ENCODE measurements at regions not wholly inside any gene's neighbourhood (a gene's known extent, or its start where the extent isn't known, plus 50 kb on each side); places are given as distances from the start of the nearest gene placed in this dataset.
"Not testable (repeated sequence)": the region's sequence is repeated elsewhere in the genome, so short reads cannot be mapped to it uniquely, and the experiment has no call there.

DNA sequence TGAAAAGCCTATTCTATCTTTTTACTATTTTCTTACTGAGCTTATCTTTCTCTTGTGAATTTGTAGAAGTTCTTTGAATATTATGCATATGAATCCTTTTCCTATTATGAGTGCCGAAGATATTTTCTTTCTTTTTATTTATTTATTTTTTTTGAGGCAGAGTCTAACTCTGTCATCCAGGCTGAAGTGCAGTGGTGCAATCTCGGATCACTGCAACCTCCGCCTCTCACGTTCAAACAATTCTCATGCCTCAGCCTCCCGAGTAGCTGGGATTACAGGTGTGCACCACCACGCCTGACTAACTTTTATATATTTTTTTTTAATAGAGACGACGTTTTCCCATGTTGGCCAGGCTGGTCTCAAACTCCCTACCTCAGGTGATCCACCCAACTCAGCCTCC, 109.8 kb downstream of the RHOU start:
- DNase-seq (ENCODE audit: low read depth): no peak
- TF ChIP-seq, protein P1, sequence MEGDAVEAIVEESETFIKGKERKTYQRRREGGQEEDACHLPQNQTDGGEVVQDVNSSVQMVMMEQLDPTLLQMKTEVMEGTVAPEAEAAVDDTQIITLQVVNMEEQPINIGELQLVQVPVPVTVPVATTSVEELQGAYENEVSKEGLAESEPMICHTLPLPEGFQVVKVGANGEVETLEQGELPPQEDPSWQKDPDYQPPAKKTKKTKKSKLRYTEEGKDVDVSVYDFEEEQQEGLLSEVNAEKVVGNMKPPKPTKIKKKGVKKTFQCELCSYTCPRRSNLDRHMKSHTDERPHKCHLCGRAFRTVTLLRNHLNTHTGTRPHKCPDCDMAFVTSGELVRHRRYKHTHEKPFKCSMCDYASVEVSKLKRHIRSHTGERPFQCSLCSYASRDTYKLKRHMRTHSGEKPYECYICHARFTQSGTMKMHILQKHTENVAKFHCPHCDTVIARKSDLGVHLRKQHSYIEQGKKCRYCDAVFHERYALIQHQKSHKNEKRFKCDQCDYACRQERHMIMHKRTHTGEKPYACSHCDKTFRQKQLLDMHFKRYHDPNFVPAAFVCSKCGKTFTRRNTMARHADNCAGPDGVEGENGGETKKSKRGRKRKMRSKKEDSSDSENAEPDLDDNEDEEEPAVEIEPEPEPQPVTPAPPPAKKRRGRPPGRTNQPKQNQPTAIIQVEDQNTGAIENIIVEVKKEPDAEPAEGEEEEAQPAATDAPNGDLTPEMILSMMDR (IDR thresholded peaks at IDR 0.05; ENCODE audit: insufficient read depth, low read depth, low read length): no peak
- H3K4me3 ChIP-seq (ENCODE audit: low read depth, low read length): no peak overlapping the region

DNA sequence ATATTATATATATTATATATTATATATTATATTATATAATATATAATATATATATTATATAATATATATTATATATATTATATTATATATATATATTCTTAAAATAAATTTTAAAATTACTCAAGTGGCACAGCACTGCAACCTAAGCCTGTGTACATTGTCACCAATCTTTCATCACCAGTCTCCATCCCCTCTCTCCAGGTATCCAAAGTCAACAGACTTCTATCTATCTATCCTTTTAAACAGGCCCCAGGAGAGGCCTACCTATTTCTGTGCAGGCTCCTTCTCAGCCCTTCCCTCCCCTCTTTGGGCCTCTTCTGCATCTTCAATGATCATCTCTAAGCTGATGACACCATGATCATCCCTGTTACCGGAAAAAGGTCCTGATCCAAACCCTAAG, 111.7 kb downstream of the RHOU start:
- TF ChIP-seq, protein P1 (IDR thresholded peaks at IDR 0.05; ENCODE audit: insufficient read depth, low read depth, low read length): no peak
- no peak overlapping the region for H3K4me3 ChIP-seq (ENCODE audit: low read depth, low read length)
- no peak for DNase-seq (ENCODE audit: low read depth)

DNA sequence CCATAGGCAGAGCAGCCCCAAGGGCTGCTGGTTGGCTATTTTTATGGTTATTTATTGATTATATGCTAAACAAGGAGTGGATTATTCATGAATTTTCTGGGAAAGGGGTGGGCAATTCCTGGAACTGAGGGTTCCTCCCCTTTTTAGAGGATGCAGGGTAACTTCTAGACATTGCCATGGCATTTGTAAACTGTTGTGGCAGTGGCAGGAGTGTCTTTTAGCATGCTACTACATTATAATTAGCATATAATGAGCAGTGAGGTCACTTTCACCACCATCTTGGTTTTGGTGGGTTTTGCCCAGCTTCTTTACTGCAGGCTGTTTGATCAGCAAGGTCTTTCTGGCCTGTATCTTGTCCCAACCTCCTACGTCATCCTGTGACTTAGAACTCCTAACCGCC, 112.2 kb downstream of the RHOU start:
- not testable (repeated sequence) for H3K4me3 ChIP-seq (ENCODE audit: low read depth, low read length); DNase-seq (ENCODE audit: low read depth)

DNA sequence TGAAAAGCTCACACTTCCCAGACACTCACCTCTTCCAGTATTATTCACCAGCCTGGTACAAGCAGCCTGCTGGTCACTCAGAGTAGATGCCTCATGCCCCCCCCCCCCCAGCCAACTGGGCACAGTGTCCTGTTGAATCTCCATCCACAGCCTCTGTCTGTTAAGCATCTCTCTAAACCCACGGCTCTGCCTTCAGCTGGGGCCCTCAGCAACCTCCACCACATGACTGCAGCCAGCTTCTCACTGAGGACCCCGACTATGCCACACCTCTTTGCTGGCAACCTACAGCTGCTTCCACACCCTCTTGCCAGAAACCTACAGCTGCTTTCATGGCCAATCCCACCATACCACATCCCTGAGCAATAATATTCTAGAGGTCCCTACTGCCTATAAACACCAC, 113.1 kb downstream of the RHOU start:
- TF ChIP-seq, protein P1 (IDR thresholded peaks at IDR 0.05; ENCODE audit: insufficient read depth, low read depth, low read length): no peak
- no peak overlapping the region for H3K4me3 ChIP-seq (ENCODE audit: low read depth, low read length)
- DNase-seq (ENCODE audit: low read depth): no peak

- TF ChIP-seq, protein P1 (IDR thresholded peaks at IDR 0.05; ENCODE audit: insufficient read depth, low read depth, low read length): no peak
- no peak overlapping the region for H3K4me3 ChIP-seq (ENCODE audit: low read depth, low read length)
- DNase-seq (ENCODE audit: low read depth): no peak
Observed at GRCh38 chr1:228849011-228849541, 113.8 kb downstream of the RHOU start.

GRCh38 chr1:228850141-228851100, 115.1 kb downstream of the RHOU start:
- TF ChIP-seq, protein P1 (IDR thresholded peaks at IDR 0.05; ENCODE audit: insufficient read depth, low read depth, low read length): no peak
- no peak overlapping the region for H3K4me3 ChIP-seq (ENCODE audit: low read depth, low read length)

GRCh38 chr1:228851193-228851592, 115.9 kb downstream of the RHOU start:
- H3K4me3 ChIP-seq (ENCODE audit: low read depth, low read length): no peak overlapping the region
- DNase-seq (ENCODE audit: low read depth): no peak
- TF ChIP-seq, protein P1 (IDR thresholded peaks at IDR 0.05; ENCODE audit: insufficient read depth, low read depth, low read length): no peak

More at GRCh38 chr1:228850141-228851100, 115.1 kb downstream of the RHOU start:
- DNase-seq (ENCODE audit: low read depth): no peak
